GM18505 (cell line): ENCODE measurements at regions not wholly inside any gene's neighbourhood (a gene's known extent, or its start where the extent isn't known, plus 50 kb on each side); places are given as distances from the start of the nearest gene placed in this dataset.
A peak's percentile ranks its signal among the peaks of the same experiment; 100 is the strongest.
"Not testable (repeated sequence)": the region's sequence is repeated elsewhere in the genome, so short reads cannot be mapped to it uniquely, and the experiment has no call there.

Experiments
- ATAC-seq: cut with Tn5 transposase; IDR thresholded peaks from one replicate; pipeline ENCODE4 v1.9.1; 2021; ENCODE audit not compliant: unreplicated experiment
- POLR2A ChIP-seq: IDR thresholded peaks from 4 replicates; pipeline ENCODE4 v1.6.1; 2011; ENCODE audit warnings: borderline replicate concordance; ENCODE audit not compliant: insufficient read depth, insufficient read length; ENCODE audit errors: extremely low read depth

- ATAC-seq = no peak
- no peak for TF ChIP-seq POLR2A
Observed at GRCh38 chr16:73965591-73965990, 331.0 kb upstream of the PSMD7 start.

GRCh38 chr16:73956587-73957494 is 339.8 kb upstream of the PSMD7 start:
- TF ChIP-seq POLR2A = no peak
- ATAC-seq = peak; percentile 58

DNA sequence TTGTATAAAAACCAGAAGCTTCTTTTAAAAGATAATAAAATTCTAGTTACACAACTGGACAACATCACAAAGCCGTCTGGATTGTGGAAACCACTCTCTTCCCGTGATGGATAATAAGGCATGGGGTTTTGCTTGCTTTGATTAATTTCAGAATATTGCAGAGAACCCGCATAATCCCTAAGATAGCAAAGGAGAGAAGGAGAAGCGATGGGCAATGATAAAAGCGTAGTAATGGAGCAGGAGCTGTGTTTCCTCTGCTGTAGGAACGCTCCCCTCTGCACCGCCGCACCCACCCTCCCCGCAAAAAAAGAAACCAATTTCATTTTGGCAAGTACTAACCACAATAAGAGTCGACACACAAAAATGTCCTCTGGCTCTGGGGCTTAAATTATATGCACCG is 340.9 kb upstream of the PSMD7 start:
- TF ChIP-seq POLR2A = no peak
- no peak for ATAC-seq

- no peak for TF ChIP-seq POLR2A
- no peak for ATAC-seq
Observed at GRCh38 chr16:73955255-73955654, 341.4 kb upstream of the PSMD7 start.

- no peak for ATAC-seq
- no peak for TF ChIP-seq POLR2A
Observed at GRCh38 chr16:73951481-73951880, 345.1 kb upstream of the PSMD7 start.

DNA sequence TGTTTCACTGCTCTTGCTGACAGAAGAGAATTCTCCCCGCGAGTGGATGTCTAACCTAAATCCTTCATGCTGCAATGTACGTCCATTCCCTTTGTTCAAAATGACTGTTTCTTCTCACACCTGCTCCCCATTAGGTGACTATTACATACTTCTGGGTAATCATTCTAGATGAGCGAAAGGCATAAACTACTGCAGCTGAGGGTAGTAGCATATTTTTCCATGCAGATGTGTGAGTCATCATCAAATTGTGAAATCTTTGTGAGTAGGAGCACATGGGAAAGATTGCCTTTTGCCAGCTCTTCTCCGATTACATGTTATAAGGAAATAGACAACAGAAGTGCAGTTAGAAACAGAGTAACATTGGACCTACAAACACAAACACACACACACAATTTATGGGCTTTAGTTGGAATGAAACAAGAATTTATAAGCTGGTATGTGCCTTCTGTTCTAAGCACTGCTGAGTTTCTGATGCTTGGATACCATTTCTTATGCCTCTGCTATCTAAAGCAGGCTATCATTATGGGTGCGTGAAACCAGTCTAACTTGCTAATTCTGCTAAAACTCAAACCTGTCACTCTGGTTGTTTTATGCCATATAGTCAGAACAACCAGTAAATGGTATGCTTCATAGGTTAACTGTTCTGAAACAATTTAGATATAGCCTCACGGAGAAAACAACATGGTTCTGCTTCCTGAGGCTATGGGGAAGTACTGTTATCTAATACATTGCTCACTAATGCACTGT is 346.9 kb upstream of the PSMD7 start:
- ATAC-seq = no peak
- TF ChIP-seq POLR2A = no peak

DNA sequence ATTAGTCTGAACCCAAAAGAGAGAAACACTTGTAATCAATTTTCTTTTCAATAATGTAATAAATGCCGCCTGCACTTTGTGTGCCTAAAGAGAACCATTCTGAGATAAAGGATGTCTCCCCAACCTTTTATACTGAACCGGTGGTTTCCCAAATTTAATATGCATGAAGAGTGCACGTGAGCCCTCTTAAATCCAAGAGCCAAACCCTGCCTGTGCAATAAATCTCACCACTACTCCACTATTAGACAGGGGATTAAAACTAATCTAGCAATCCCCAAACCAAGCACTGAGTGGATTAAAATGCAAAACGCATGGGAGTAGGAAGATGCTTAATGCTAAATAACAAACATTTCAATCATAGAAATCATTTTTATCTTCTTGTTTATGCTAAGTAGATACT is 351.0 kb upstream of the PSMD7 start:
- TF ChIP-seq POLR2A = no peak
- ATAC-seq = no peak

DNA sequence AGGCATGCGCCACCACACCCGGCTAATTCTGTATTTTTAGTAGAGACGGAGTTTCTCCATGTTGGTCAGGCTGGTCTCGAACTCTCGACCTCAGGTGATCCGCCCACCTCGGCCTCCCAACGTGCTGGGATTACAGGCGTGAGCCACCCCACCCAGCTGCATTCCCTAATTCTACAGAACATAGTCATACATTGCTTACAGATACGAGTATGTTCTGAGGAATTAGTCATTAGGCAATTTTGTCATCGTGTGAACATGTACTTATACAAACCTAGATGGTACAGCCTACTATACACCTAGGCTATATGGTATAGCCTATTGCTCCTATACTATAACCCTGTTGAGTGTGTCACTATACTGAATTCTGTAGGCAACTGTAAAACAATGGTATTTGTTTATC is 353.4 kb upstream of the PSMD7 start:
- not testable (repeated sequence) for ATAC-seq

- ATAC-seq = not testable (repeated sequence)
Observed at GRCh38 chr16:73940786-73941185, 355.8 kb upstream of the PSMD7 start.

- no peak for TF ChIP-seq POLR2A
Observed at GRCh38 chr16:73923951-73924350, 372.7 kb upstream of the PSMD7 start.

GRCh38 chr16:73921295-73921694 is 375.3 kb upstream of the PSMD7 start:
- no peak for TF ChIP-seq POLR2A
- no peak for ATAC-seq

More at GRCh38 chr16:73923951-73924350, 372.7 kb upstream of the PSMD7 start:
- ATAC-seq = no peak

- TF ChIP-seq POLR2A = no peak
- no peak for ATAC-seq
Observed at GRCh38 chr16:73916829-73917594, 379.6 kb upstream of the PSMD7 start.

GRCh38 chr16:73915935-73916334 is 380.7 kb upstream of the PSMD7 start:
- no peak for TF ChIP-seq POLR2A
- ATAC-seq = no peak
